Stimulated activated CD8-positive, alpha-beta memory T cell treated with anti-CD3 and anti-CD28 coated beads, Interleukin-2, amount 100 ng/mL, for 48 hours (primary cell): ENCODE measurements at regions not wholly inside any gene's neighbourhood (a gene's known extent, or its start where the extent isn't known, plus 50 kb on each side); places are given as distances from the start of the nearest gene placed in this dataset.

ENCODE experiments used
- DNase-seq, 2 donors: peaks; one replicate each; pipeline ENCODE4 v3.0.0-alpha.2; 2020; ENCODE audit warnings: low read depth in 2 of 2

- peak in 1 of 2 donors; percentile 0 for DNase-seq
These were observed 100.5 kb upstream of the SSTR1 start for GRCh38 chr14:38107216-38107631.

- no peak for DNase-seq
These were observed 99.0 kb upstream of the SSTR1 start for GRCh38 chr14:38108681-38109080.

- DNase-seq: no peak
These were observed 97.4 kb upstream of the SSTR1 start for GRCh38 chr14:38110258-38110657.

GRCh38 chr14:38111046-38111445, 96.7 kb upstream of the SSTR1 start:
- no peak for DNase-seq

- DNase-seq: no peak
These were observed 94.2 kb upstream of the SSTR1 start for GRCh38 chr14:38113546-38113945.

- DNase-seq: no peak
These were observed 90.8 kb upstream of the SSTR1 start for GRCh38 chr14:38116895-38117294.

- DNase-seq: no peak
These were observed 87.6 kb upstream of the SSTR1 start for GRCh38 chr14:38120109-38120508.

GRCh38 chr14:38121320-38122020, 86.2 kb upstream of the SSTR1 start:
- DNase-seq: no peak

- no peak for DNase-seq
These were observed 85.5 kb upstream of the SSTR1 start for GRCh38 chr14:38122241-38122640.

GRCh38 chr14:38124506-38124905, 83.2 kb upstream of the SSTR1 start:
- DNase-seq: no peak

- no peak for DNase-seq
These were observed 82.1 kb upstream of the SSTR1 start for GRCh38 chr14:38125481-38126037.

GRCh38 chr14:38127356-38127755, 80.3 kb upstream of the SSTR1 start:
- no peak for DNase-seq

- no peak for DNase-seq
These were observed 79.9 kb upstream of the SSTR1 start for GRCh38 chr14:38127784-38128183.

GRCh38 chr14:38128640-38129039, 79.1 kb upstream of the SSTR1 start:
- DNase-seq: no peak

GRCh38 chr14:38129192-38129591, 78.5 kb upstream of the SSTR1 start:
- DNase-seq: no peak

- peak in 1 of 2 donors; percentile 9 for DNase-seq
These were observed 78.0 kb upstream of the SSTR1 start for GRCh38 chr14:38129705-38130104.

- DNase-seq: no peak
These were observed 73.2 kb upstream of the SSTR1 start for GRCh38 chr14:38134416-38135030.

GRCh38 chr14:38135106-38135867, 72.4 kb upstream of the SSTR1 start:
- DNase-seq: no peak

GRCh38 chr14:38137005-38137404, 70.7 kb upstream of the SSTR1 start:
- DNase-seq: no peak

GRCh38 chr14:38138473-38139138, 69.1 kb upstream of the SSTR1 start:
- DNase-seq: no peak

- no peak for DNase-seq
These were observed 67.8 kb upstream of the SSTR1 start for GRCh38 chr14:38139926-38140325.

- DNase-seq: no peak
These were observed 64.5 kb upstream of the SSTR1 start for GRCh38 chr14:38143170-38143569.
